Embryonic facial prominence (tissue), 1 donor: ENCODE measurements at regions not wholly inside any gene's neighbourhood (a gene's known extent, or its start where the extent isn't known, plus 50 kb on each side); places are given as distances from the start of the nearest gene placed in this dataset.
"Not testable (repeated sequence)": the region's sequence is repeated elsewhere in the genome, so short reads cannot be mapped to it uniquely, and the experiment has no call there.

Experiments used
- DNase-seq: peaks from one replicate; pipeline ENCODE4 v3.0.0-alpha.2; 2016; ENCODE audit errors: extremely low spot score

DNA sequence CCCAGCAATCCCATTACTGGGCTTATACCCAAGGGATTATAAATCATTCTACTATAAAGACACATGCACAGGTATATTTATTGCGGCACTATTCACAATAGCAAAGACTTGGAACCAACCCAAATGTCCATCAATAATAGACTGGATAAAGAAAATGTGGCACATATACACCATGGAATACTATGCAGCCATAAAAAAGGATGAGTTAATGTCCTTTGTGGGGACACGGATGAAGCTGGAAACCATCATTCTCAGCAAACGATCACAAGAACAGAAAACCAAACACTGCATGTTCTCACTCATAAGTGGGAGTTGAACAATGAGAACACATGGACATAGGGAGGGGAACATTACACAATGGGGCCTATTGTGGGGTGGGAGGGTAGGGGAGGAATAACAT is 224.4 kb upstream of the SERP2 start:
- not testable (repeated sequence) for DNase-seq

DNA sequence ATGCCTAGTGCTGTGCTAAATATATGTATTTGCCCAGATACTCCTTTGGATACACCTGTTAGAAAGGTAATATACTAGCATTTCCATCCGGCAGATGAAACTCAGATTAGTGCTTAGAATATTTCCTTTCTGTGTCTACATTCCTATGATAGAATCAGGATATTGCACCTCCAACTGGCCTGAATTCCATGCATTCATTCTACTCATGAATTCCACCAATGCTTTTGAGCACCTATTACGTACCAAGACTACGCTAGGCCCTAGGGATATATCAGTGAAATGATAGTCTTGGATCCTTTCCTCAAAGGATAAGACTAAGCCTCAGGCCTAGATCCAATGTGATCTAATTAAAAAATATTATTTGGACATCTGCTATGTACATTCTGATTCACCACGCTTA is 223.8 kb upstream of the SERP2 start:
- DNase-seq, result no peak

DNA sequence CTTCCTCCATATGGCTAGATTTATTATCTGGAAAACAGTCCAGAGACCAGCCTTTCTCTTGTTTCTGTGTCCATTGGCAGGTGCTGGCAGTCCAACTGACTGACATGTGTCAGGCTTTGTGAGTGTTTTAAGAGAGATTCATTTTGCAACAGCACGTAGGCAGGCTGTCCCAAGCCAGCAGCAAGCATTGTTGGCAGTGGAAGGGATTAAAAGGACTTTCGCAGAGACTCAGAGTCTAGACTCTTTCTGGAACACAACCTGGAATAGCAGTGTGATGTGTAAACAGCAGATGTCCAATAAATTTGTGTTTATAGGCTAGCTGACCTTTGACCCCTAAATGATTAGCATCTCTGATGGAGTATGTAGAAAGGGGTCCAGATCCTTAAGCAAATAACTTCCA is 222.2 kb upstream of the SERP2 start:
- no peak for DNase-seq

- no peak for DNase-seq
These were observed 220.1 kb upstream of the SERP2 start for GRCh38 chr13:44153496-44153895.

DNA sequence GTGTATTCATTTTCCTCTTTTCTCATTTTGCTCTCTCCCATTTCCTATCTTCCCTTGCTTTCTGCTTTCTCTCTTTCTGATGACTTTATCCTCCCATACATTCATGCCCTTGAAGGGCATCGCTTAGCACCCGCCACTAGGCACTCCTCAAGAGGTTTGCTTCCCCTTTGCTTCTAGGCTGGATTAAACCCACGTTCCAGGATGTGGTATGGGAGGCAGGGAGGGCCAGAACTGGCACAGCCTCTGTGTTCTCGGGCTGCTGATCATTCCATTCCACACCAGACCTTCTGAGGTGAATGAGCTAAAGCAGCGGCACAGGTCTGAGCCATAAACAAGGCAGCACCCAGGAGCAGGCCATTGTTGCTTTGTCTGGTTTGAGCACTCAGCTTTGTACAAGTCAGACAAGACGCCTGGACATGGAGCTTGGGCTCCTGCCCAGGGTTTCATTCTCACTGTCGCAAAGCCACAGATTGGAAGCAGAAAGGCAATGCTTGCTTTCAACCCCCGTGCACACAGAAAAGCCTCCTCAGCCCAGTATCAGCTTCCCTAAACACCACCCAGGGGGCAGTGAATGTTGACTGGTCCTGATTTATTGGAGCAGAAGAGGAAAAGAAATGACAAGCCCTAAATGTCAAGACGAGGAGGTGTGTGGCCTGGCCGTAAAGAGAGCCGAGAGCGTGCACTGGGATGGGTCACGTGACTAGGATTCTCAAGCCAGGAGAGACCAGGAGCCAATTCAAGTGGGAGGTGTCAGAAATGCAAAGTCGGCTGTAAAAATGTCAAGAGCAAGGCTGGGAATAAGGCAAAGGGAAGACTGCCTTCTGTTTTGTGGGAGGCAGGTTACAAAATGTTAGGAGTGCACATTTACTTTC is 218.0 kb upstream of the SERP2 start:
- no peak for DNase-seq

DNA sequence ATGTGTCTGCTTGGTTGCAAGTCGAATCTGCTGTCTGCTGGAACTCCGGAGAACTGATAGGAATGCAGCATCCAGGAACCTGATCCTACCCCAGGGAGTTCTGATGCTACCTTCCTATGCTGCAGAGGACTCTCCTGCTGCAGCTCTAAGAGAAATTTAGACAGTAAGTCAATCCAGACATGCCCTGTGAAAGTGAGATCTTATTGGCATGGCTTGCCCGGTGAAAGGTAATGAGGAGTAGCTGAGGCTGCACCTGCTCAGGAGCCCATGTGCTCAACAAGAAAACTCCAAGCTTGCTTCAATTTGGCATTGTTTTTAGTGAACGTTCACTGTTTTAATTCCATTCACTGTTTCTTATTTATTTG is 217.3 kb upstream of the SERP2 start:
- DNase-seq, result no peak

- no peak for DNase-seq
These were observed 216.0 kb upstream of the SERP2 start for GRCh38 chr13:44157606-44158005.

DNA sequence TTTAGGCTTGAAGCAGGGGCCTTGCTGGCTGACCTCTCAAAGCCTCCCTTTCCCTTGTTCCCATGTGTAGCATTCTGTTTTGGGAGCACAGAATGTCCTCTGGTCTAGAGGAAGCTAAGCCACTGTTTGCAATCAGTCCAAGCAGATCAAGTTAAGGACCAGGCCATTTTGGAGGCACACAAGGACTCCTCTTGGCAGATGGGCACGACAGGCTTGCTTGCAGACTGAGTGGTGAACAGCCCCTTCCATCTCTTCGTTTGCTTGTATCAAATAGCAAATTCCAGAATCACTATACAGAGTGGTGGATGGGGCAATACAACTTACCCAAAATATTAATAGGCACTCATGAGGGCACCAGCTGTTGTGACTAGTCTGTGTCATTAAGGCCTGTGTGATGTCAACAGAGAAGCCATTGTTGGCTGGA is 215.5 kb upstream of the SERP2 start:
- DNase-seq, result no peak

GRCh38 chr13:44158881-44159632 is 214.6 kb upstream of the SERP2 start:
- no peak for DNase-seq

GRCh38 chr13:44159633-44160279 is 213.9 kb upstream of the SERP2 start:
- no peak for DNase-seq

DNA sequence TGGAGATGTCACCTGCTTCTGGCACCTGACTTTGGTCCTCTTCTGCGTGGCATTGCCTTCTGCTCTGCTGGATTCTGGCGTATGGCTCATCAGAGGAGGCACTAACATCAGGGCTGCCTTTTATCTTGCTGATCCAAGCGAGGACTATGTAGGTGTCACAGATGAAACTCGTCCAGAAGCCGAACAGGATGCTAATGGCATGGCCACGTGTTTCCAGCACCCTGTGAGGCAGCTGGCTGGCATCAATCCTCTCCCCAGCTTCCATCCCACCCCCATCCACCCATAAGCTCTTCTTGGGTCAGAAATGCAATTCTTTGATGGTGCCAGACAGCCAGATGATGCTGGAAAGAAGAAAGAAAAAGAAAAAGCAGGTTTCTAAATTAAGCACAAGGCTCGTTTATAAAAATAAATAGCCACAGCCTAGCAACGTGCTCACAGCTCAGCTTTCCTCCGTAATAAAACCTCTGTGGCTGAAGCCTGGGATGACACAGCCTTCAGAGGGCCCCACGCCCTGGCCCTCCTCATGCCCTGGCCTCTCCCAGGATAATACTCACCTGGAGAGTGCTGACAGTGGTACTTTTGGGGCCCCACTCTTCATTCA is 212.9 kb upstream of the SERP2 start:
- no peak for DNase-seq

DNA sequence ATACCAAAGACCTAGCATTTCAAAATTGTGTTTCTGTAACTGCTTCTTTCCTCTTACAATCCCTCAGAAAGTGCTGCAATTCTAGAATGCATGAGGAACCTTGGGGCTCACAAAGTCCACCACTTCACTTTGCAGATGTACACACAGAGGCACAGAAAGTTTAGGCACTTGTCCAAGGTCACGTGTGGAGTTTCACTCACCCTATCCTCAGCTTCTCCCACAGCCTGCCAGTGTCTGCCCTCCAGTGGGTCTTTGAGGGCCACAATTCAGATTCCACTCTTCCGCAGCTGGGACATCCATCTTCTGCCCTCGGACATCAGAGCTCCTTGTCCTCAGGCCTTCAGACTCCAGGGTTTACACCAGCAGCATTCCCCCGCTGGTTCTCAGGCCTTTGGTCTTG is 210.5 kb upstream of the SERP2 start:
- no peak for DNase-seq

DNA sequence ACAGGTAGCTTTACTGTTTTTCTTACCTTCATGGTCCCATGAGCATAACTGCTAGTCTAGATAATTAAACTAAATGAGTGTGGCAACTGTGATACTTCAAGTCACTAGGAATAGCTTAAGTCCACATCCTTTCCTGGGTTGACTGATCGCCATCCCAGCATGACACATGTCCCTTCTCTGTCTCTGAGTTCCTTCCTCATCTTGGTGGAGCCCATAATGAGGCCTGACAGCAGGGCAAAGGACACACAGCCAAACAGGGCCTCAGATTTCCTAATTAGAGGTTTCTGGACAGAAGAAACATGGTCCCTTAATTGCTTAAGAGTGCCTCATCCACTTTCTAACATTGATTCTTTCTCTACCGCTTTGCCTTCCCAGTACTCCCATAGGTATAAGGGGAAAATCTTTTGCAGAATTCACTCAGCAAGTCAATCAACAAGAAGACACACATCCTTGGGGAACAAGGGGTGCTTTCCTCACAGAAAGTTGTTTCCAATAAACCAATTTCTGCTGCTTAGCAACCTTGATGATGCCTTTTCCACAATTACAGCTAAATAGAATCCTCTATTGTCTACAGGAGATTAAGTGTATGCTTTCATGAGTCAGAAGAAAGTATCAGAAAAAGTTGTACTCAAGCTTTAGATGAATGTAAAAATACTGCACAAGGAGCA is 208.3 kb upstream of the SERP2 start:
- DNase-seq, result no peak

DNA sequence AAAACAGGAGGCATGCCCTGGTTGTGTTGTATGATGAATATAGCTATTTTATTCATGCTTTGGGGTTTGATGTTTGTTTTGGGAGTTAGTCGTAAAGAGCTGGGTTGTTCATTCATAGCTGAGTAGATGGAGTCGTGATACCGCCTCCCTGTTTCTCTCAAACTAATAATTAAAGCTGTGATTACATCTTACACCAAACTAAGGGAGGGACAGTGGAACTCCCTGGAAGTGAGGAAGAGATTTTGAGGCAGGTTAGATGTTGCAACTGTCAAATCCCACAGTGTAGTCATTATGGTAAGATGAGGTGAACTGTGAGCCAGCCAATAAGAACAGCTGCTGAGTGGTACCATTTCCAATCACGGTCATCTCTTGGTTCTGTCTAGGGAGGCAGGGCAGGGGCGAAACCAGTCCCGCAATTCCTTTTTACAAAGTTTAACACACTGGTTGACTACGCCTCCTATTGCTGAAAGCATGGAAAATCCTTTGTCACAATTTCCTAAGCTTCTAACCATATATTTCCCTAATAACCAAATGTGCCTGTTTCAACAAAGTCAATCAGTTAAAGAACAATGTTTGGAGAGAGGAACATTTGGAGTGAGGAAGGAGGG is 207.6 kb upstream of the SERP2 start:
- no peak for DNase-seq

DNA sequence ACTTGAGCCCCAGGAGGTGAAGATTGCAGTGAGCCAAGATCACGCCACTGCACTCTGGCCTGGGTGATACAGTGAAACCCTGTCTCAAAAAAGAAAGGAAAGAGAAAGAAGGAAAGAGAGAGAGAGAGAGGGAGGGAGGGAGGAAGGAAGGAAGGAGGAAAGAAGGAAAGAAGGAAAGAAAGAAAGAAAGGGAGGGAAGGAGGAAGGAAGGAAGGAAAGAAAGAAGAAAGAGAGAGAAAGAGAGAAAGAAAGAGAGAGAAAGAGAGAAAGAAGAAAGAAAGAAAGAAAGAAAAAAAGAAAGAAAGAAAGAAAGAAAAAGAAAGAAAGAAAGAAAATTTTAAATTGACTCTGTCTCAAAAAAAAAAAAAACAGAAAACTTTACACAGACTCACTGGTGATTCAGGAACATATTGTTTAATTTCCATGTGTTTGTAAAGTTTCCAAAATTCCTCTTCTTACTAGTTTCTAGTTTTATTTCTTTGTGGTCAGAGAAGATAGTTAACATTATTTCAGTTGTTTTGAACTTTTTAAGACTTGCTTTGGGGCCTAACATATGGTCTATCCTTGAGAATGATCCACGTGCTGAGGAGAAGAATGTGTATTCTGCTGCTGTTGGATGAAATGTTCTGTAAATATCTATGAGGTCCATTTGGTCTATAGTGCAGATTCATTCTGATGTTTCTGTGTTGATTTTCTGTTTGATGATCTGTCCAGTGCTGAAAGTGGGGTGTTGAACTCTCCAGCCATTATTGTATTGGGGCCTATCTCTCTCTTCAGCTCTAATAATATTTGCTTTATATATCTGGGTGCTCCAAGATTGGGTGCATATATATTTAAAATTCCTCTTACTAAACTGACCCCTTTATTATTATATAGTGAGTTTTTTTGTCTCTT is 204.4 kb upstream of the SERP2 start:
- DNase-seq, result no peak

DNA sequence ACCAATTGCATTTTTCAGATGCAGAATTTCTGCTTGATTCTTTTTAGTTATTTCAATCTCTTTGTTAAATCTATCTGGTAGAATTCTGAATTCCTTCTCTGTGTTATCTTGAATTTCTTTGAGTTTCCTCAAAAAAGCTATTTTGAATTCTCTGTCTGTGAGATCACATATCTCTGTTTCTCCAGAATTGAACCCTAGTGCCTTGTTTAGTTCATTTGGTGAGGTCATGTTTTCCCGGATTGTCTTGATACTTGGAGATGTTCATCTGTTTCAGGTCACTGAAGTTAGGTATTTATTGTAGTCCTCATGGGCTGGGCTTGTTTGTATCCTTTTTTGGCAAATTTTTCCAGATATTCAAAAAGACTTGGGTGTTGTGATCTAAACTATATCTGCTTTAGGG is 202.9 kb upstream of the SERP2 start:
- no peak for DNase-seq

DNA sequence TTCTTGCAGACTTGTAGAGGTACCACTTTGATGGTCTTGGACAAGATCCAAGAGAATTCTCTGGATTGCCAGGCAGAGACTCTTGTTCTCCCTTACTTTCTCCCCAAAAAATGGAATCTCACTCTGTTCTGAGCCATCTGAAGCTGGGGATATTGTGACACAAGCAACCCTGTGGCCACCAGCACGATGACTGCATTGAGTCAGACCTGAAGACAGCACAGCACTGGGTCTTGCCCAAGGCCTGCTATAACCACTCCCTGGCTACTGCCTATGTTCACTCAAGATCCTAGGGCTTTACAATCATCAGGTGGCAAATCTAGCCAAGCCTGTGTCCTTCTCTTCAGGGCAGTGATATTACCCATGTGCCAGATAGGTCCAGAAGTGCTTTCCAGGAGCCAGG is 202.5 kb upstream of the SERP2 start:
- no peak for DNase-seq

- no peak for DNase-seq
These were observed 201.8 kb upstream of the SERP2 start for GRCh38 chr13:44171861-44172260.

DNA sequence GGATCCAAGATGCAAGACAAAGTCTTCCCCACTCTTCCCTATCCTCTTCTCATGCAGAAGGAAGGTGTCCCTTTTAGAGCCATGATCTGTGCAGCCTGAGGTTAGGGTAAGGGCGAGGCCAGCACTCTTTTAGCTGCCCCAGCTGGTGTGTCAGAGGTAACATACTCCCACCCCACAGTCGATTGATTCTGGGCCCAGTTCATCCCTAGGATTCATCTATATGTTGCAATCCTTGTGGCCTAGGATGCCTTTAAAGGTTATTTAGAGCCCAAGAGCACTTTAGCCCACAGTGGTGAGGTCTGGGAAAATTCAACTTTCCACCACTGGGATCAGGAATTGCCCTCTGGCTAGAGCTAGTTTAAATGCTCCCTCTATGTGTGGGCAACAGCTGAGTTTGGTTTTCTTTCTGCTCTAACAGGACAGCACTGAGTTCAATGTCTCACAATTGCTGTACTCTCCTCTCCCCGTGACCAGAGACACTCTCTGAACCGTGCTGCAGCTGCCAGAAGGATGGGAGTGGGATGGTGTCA is 201.3 kb upstream of the SERP2 start:
- no peak for DNase-seq
